ENCODE measurements at regions not wholly inside any gene's neighbourhood (a gene's known extent, or its start where the extent isn't known, plus 50 kb on each side); places are given as distances from the start of the nearest gene placed in this dataset.

- TF ChIP-seq ZBTB33 (IDR thresholded peaks at IDR 0.05) = no peak
- no peak for TF ChIP-seq CTCF (IDR thresholded peaks at IDR 0.05; ENCODE audit: low read depth, low read length, missing input control)
- no peak for TF ChIP-seq HNF4A (conservative IDR thresholded peaks at IDR 0.05)
- TF ChIP-seq TAF1 (conservative IDR thresholded peaks at IDR 0.05) = no peak
- no peak for TF ChIP-seq YY1 (IDR thresholded peaks at IDR 0.05)
Observed at GRCh38 chr5:123817267-123817666, 305.3 kb downstream of the CSNK1G3 start.
